PC-9 (cell line): ENCODE measurements at regions not wholly inside any gene's neighbourhood (a gene's known extent, or its start where the extent isn't known, plus 50 kb on each side); places are given as distances from the start of the nearest gene placed in this dataset.

Experiments
- EZH2 ChIP-seq: fragments of 200-600 bp; sonication (generic); IDR thresholded peaks from 2 replicates; pipeline ENCODE4 v1.8.0; 2017; ENCODE audit warnings: antibody characterized with exemption, low read depth
- TF ChIP-seq, protein P1 (sequence below): fragments of 200-600 bp; sonication (generic); conservative IDR thresholded peaks from 2 replicates; pipeline ENCODE4 v1.6.1; 2017; ENCODE audit warnings: mixed run types, antibody characterized with exemption, mild to moderate bottlenecking, moderate library complexity

- TF ChIP-seq, protein P1, sequence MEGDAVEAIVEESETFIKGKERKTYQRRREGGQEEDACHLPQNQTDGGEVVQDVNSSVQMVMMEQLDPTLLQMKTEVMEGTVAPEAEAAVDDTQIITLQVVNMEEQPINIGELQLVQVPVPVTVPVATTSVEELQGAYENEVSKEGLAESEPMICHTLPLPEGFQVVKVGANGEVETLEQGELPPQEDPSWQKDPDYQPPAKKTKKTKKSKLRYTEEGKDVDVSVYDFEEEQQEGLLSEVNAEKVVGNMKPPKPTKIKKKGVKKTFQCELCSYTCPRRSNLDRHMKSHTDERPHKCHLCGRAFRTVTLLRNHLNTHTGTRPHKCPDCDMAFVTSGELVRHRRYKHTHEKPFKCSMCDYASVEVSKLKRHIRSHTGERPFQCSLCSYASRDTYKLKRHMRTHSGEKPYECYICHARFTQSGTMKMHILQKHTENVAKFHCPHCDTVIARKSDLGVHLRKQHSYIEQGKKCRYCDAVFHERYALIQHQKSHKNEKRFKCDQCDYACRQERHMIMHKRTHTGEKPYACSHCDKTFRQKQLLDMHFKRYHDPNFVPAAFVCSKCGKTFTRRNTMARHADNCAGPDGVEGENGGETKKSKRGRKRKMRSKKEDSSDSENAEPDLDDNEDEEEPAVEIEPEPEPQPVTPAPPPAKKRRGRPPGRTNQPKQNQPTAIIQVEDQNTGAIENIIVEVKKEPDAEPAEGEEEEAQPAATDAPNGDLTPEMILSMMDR: no peak
- TF ChIP-seq EZH2: no peak
Measured at GRCh38 chr5:7014611-7015010, 301.4 kb downstream of the TENT4A start.
